Rectal smooth muscle tissue (tissue), 1 donor: ENCODE measurements at regions not wholly inside any gene's neighbourhood (a gene's known extent, or its start where the extent isn't known, plus 50 kb on each side); places are given as distances from the start of the nearest gene placed in this dataset.

Source experiments
- H3K27ac ChIP-seq: one replicate; pipeline ENCODE4 v1.7.0; 2013; ENCODE audit warnings: low read depth, low read length, inconsistent platforms
- H3K27me3 ChIP-seq: one replicate; pipeline ENCODE4 v1.7.0; 2013; ENCODE audit warnings: low read length; ENCODE audit not compliant: control insufficient read depth, insufficient read depth
- H3K36me3 ChIP-seq: one replicate; pipeline ENCODE4 v1.7.0; 2013; ENCODE audit warnings: low read length; ENCODE audit not compliant: control insufficient read depth, insufficient read depth
- H3K4me1 ChIP-seq: one replicate; pipeline ENCODE4 v1.7.0; 2013; ENCODE audit warnings: low read length; ENCODE audit not compliant: control insufficient read depth, insufficient read depth
- H3K4me3 ChIP-seq: one replicate; pipeline ENCODE4 v1.7.0; 2013; ENCODE audit warnings: low read length
- H3K9ac ChIP-seq: one replicate; pipeline ENCODE4 v1.7.0; 2013; ENCODE audit warnings: low read length

- Histone ChIP-seq H3K27me3 (no peaks in the 10 kb centered on the region), H3K4me1 (no peaks in the 10 kb centered on the region), H3K9ac (no peak overlapping the region)
Observed at GRCh38 chr22:27485842-27486241, 315.7 kb downstream of the MN1 start.

DNA sequence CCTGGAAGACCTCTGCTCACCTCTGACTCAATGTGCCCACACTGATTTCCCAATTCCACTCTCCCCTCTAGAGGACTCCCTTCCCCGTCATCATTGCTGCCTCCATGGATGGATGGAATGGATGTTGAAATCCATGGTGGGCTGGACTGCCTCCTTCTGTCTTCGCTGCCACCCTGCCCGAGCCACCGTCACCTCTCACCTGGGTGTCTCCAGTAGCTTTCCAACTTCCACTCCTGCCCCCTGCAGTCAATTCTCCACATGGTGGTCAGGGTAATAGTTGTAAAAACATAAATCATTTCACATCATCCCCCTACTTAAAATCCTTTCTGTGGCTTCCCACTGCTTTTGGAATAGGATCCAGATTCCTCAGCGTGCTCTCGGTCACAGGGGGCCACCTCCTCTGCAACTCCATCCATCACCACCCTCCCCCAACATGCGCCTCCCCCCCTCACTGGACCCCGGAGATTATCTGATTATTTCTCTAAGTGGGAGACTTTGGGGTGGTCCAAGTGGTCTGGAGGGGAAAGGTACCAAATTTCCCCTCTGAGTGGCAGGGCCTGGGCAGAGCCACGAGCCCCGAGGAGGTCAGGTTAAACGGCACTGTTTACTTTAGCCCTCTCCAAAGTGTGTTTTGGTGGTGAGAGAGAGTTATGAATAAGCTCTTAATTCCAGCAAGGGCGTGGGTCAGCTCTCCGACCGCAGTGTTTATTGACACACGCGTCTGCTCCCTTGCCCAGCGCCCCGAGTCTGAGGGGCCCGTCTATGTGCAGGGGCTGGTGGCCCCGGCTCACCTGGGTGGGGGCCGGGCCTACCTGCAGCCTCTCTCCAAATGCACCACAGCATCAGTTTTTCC is 313.7 kb downstream of the MN1 start:
- no peaks in the 10 kb centered on the region for H3K36me3 ChIP-seq
- H3K4me1 ChIP-seq = no peaks in the 10 kb centered on the region
- no peak overlapping the region for H3K27ac ChIP-seq
- no peak overlapping the region for H3K4me3 ChIP-seq
- no peaks in the 10 kb centered on the region for H3K27me3 ChIP-seq
- no peak overlapping the region for H3K9ac ChIP-seq

More at GRCh38 chr22:27485842-27486241, 315.7 kb downstream of the MN1 start:
- no peaks in the 10 kb centered on the region for H3K36me3 ChIP-seq
- no peak overlapping the region for H3K4me3 ChIP-seq
- no peak overlapping the region for H3K27ac ChIP-seq

DNA sequence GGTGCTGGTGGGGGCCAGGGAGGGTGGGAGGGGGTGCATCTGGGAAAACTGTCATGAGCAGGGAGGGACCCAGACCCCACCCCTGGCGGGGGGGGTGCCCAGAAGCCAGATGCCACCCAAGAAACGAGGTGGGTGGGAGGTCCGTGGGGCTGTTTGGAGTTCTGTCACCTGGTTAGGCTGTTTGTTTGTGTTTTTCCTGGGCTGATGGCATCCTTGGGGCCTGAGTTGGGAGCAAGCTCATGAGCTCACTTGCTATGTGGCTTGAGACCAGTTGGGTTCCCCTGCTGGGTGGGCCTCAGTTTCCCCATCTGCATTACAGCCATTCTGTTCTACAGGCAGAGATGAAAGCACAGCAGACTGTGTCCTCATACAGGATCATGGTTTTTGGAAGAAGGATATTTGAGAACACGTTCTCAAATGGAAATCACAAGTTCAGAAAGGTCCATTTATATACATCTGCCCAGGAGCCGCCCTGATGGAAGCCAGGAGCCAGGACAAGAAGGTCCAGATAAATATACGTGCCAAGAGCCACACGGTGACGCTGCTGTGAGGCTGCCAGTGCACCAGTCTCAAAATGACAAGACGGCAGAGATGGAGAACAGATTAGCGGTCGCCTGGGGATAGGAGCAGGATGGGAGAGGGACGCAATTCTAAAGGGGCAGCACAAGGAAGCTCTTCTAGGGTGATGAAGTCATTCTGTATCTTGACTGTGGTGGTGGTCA is 312.9 kb downstream of the MN1 start:
- H3K4me1 ChIP-seq = no peaks in the 10 kb centered on the region
- no peaks in the 10 kb centered on the region for H3K27me3 ChIP-seq
- H3K27ac ChIP-seq = no peak overlapping the region
- H3K4me3 ChIP-seq = no peak overlapping the region
- H3K9ac ChIP-seq = no peak overlapping the region
- H3K36me3 ChIP-seq = no peaks in the 10 kb centered on the region

GRCh38 chr22:27489178-27489675 is 312.3 kb downstream of the MN1 start:
- Histone ChIP-seq H3K36me3 (no peaks in the 10 kb centered on the region), H3K9ac (no peak overlapping the region), H3K27ac (no peak overlapping the region), H3K4me3 (no peak overlapping the region), H3K27me3 (no peaks in the 10 kb centered on the region), H3K4me1 (no peaks in the 10 kb centered on the region)

- H3K4me1 ChIP-seq = no peaks in the 10 kb centered on the region
- no peak overlapping the region for H3K4me3 ChIP-seq
- no peaks in the 10 kb centered on the region for H3K36me3 ChIP-seq
- no peak overlapping the region for H3K9ac ChIP-seq
- no peak overlapping the region for H3K27ac ChIP-seq
- H3K27me3 ChIP-seq = no peaks in the 10 kb centered on the region
Observed at GRCh38 chr22:27490080-27490479, 311.5 kb downstream of the MN1 start.

DNA sequence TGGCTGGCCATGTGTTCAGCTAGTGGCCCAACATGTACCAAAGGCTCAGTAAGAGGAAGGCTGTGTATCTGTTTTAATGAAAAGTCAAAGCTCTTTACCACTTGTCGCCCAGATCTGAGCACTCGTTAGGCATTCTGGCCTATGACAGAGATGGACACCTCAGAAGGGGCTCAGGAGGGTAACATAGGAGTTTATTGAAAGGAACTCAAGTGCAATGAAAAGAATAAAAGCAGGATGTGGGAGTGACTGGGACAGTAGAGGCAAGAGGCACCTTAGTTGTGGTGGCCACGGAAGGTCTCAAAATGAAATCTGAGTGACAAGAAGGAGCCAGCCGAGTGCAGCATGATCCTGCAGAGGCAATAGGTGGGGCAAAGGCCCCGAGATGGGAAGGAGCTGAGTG is 309.7 kb downstream of the MN1 start:
- no peak overlapping the region for H3K4me3 ChIP-seq
- no peaks in the 10 kb centered on the region for H3K27me3 ChIP-seq
- H3K27ac ChIP-seq = no peak overlapping the region
- no peak overlapping the region for H3K9ac ChIP-seq
- H3K4me1 ChIP-seq = no peaks in the 10 kb centered on the region
- no peaks in the 10 kb centered on the region for H3K36me3 ChIP-seq

DNA sequence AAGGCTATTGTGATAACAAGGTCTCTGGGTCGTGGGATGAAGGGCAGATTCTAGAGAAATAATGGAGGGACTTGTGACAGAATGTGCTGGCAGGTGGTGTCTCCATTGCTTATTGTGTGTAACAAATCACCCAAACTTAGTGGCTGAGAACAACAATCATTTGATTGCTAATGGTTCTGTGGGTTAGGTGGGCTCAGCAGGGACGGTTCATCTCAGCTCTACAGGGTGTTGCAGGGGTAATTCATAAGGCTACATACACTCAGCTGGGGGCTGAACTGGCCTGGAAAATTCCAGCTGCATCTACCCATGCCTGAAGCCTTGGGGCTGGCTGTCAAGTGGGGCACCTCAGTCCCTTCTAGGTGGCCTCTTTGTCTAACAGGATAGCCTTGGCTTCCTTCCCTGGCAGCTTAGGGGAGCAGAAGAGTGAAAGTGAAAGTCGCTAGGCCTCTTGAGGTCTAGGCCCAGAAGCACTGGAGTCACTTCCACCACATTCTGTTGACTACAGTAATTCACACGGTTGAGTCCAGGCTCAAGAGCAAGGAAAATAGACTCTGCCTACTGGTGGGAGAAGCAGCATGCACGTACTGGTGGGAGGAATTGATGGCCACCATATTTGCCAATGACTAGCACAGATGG is 308.9 kb downstream of the MN1 start:
- no peaks in the 10 kb centered on the region for H3K4me1 ChIP-seq
- H3K27me3 ChIP-seq = no peaks in the 10 kb centered on the region
- H3K27ac ChIP-seq = no peak overlapping the region
- H3K4me3 ChIP-seq = no peak overlapping the region
- H3K9ac ChIP-seq = no peak overlapping the region
- no peaks in the 10 kb centered on the region for H3K36me3 ChIP-seq

GRCh38 chr22:27493796-27494195 is 307.8 kb downstream of the MN1 start:
- no peaks in the 10 kb centered on the region for H3K36me3 ChIP-seq
- no peaks in the 10 kb centered on the region for H3K4me1 ChIP-seq
- H3K9ac ChIP-seq = no peak overlapping the region
- no peak overlapping the region for H3K27ac ChIP-seq
- H3K4me3 ChIP-seq = no peak overlapping the region
- no peaks in the 10 kb centered on the region for H3K27me3 ChIP-seq

DNA sequence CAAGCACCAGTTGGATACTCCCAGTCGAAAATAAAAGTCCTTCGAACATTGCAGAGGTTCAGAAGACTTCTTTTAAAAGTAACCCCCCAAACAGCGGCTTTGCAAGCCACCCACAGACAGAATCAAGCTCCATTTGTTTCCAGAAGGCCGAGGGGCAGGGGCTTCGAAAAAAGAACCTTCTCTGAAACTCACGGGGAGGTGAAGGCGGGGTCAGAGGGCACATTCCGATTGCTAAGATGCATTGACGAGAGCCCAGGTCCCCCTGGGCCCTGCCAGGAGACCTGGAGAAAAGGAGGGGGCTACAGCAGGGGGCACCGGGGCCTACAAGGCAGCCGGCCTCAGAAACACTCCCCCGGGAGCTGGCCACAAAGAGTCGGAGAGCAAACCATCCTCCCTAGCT is 306.8 kb downstream of the MN1 start:
- Histone ChIP-seq H3K27ac (no peak overlapping the region), H3K27me3 (no peaks in the 10 kb centered on the region), H3K4me1 (no peaks in the 10 kb centered on the region)

DNA sequence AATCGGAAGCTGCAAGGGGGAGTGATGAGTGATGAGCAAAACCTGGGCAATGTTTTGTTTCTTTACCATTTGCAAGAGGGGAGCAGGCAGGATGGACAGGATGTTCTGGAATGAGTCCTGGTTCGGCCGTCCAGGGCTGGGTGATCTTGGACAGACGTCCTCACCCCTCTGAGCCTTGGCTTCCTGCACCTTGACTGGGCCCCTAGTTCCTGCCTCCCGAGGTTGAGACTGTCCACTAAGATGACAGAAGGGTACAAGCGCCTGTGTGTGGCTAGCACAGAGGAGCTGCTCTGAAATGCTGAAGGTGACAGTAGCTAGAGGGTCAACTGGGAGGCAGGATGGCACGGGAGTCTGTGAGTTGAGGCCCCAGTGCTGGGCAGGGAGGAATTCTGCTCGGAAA is 306.2 kb downstream of the MN1 start:
- no peaks in the 10 kb centered on the region for H3K27me3 ChIP-seq
- H3K4me3 ChIP-seq = no peak overlapping the region

More for the DNA sequence above, 306.8 kb downstream of the MN1 start:
- Histone ChIP-seq H3K4me3 (no peak overlapping the region), H3K9ac (no peak overlapping the region), H3K36me3 (no peaks in the 10 kb centered on the region)

GRCh38 chr22:27499121-27499520 is 302.4 kb downstream of the MN1 start:
- no peak overlapping the region for H3K27ac ChIP-seq
- H3K4me1 ChIP-seq = no peaks in the 10 kb centered on the region
- H3K9ac ChIP-seq = no peak overlapping the region
- H3K4me3 ChIP-seq = no peak overlapping the region
- no peaks in the 10 kb centered on the region for H3K36me3 ChIP-seq
- no peaks in the 10 kb centered on the region for H3K27me3 ChIP-seq

More for the DNA sequence above, 306.2 kb downstream of the MN1 start:
- Histone ChIP-seq H3K9ac (no peak overlapping the region), H3K27ac (no peak overlapping the region), H3K36me3 (no peaks in the 10 kb centered on the region), H3K4me1 (no peaks in the 10 kb centered on the region)

GRCh38 chr22:27501191-27501936 is 300.2 kb downstream of the MN1 start:
- Histone ChIP-seq H3K9ac (no peak overlapping the region), H3K4me1 (no peaks in the 10 kb centered on the region), H3K4me3 (no peak overlapping the region), H3K27me3 (no peaks in the 10 kb centered on the region), H3K36me3 (no peaks in the 10 kb centered on the region), H3K27ac (no peak overlapping the region)
